HEK293T (cell line): ENCODE measurements at regions not wholly inside any gene's neighbourhood (a gene's known extent, or its start where the extent isn't known, plus 50 kb on each side); places are given as distances from the start of the nearest gene placed in this dataset.

Source experiments
- CTCF ChIA-PET: fragments of 350-600 bp; formaldehyde crosslinking; extraction: SDS; loops from one replicate; lab custom pipeline; 2021; ENCODE audit warnings: antibody characterized with exemption, inconsistent platforms; lab: Yijun Ruan, JAX
- POLR2A ChIA-PET: fragments of 350-600 bp; formaldehyde crosslinking; extraction: SDS; loops from one replicate; lab custom pipeline; 2020; ENCODE audit warnings: antibody characterized with exemption, inconsistent platforms; lab: Yijun Ruan, JAX
- DNase-seq: peaks from one replicate; pipeline ENCODE4 v3.0.0; 2012; ENCODE audit warnings: mixed read lengths; ENCODE audit errors: extremely low spot score
- ARNT ChIP-seq: fragments of 450-650 bp; IDR thresholded peaks from 2 replicates; pipeline ENCODE4 v1.6.1; 2017; ENCODE audit warnings: mild to moderate bottlenecking
- BHLHE40 ChIP-seq: fragments of 450-650 bp; IDR thresholded peaks from 2 replicates; pipeline ENCODE4 v1.6.1; 2016; ENCODE audit warnings: mild to moderate bottlenecking, moderate library complexity, borderline replicate concordance
- CTBP1 ChIP-seq: fragments of 450-650 bp; IDR thresholded peaks from 2 replicates; pipeline ENCODE4 v1.6.1; 2016; ENCODE audit warnings: borderline replicate concordance
- ELF4 ChIP-seq: fragments of 450-650 bp; IDR thresholded peaks from 2 replicates; pipeline ENCODE4 v1.6.1; 2017; ENCODE audit warnings: antibody characterized with exemption
- FOXA1 ChIP-seq: fragments of 450-650 bp; IDR thresholded peaks from 2 replicates; pipeline ENCODE4 v1.6.1; 2016; ENCODE audit warnings: mild to moderate bottlenecking
- FOXK2 ChIP-seq: fragments of 450-650 bp; IDR thresholded peaks from 2 replicates; pipeline ENCODE4 v1.6.1; 2016; ENCODE audit warnings: mild to moderate bottlenecking
- FOXM1 ChIP-seq: fragments of 450-650 bp; IDR thresholded peaks from 2 replicates; pipeline ENCODE4 v1.6.1; 2017; ENCODE audit warnings: mild to moderate bottlenecking, borderline replicate concordance
- HDGF ChIP-seq: fragments of 450-650 bp; IDR thresholded peaks from 2 replicates; pipeline ENCODE4 v1.6.1; 2017; ENCODE audit warnings: antibody characterized with exemption, borderline replicate concordance
- L3MBTL2 ChIP-seq: fragments of 450-650 bp; conservative IDR thresholded peaks from 2 replicates; pipeline ENCODE4 v1.6.1; 2016; ENCODE audit warnings: mild to moderate bottlenecking
- LEF1 ChIP-seq: fragments of 450-650 bp; IDR thresholded peaks from 2 replicates; pipeline ENCODE4 v1.6.1; 2017; ENCODE audit warnings: mild to moderate bottlenecking, borderline replicate concordance
- NFRKB ChIP-seq: fragments of 450-650 bp; IDR thresholded peaks from 2 replicates; pipeline ENCODE4 v1.6.1; 2016; ENCODE audit warnings: mild to moderate bottlenecking, moderate library complexity
- PKNOX1 ChIP-seq: fragments of 450-650 bp; IDR thresholded peaks from 2 replicates; pipeline ENCODE4 v1.6.1; 2016
- SP1 ChIP-seq: fragments of 450-650 bp; IDR thresholded peaks from 2 replicates; pipeline ENCODE4 v1.6.1; 2017
- SUZ12 ChIP-seq: fragments of 450-650 bp; IDR thresholded peaks from 2 replicates; pipeline ENCODE4 v1.6.1; 2016; ENCODE audit warnings: mild to moderate bottlenecking
- TARDBP ChIP-seq: fragments of 450-650 bp; IDR thresholded peaks from 2 replicates; pipeline ENCODE4 v1.6.1; 2016
- ZNF384 ChIP-seq: fragments of 450-650 bp; IDR thresholded peaks from 2 replicates; pipeline ENCODE4 v1.6.1; 2016

DNA sequence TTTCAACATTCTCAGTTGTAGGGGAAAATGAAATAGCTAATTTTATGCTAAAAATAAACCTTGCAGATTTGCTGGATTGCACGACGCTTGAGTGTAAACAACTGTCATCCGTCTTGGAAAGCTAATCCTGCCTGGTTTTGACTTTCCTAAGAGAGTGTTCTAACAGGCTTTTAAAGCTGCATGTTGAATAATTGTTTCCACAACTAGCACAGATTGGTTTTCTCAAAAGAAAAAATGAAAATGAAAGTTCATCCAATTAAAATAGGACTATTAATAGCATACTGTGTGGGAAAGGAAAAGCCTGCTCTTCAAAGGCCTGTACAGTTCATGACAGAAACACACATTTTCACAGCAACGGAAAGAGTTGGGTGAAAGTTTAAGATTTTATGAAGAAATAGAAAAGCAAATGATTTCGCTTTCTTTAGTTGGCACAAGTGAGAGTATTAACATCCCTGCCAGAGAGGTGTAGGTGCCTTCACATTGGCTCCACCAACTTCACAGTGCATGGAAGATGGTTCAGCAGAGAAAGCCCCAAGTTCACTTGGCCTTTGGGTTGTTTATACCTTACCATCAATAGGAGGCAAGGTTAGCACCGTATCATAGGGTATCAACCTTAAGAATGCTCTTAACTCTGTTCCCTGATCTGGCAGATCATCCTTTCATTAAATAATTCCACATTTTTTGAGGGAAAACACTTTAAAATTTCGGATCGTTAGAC, 140.0 kb upstream of the GUCY1A1 start:
- CTCF ChIA-PET: interaction anchor here (0.5 to 1.5 kb wide), 2 partner anchors 260 to 262 kb away, joined by 3 read pairs; no protein-coding TSS in a partner anchor
- DNase-seq: no peak
- TF ChIP-seq ARNT: no peak
- TF ChIP-seq L3MBTL2: no peak
- no peak for TF ChIP-seq SP1
- TF ChIP-seq SUZ12: no peak
- TF ChIP-seq FOXK2: no peak
- no peak for TF ChIP-seq CTBP1
- no peak for TF ChIP-seq FOXA1
- TF ChIP-seq ZNF384: no peak
- TF ChIP-seq LEF1: no peak
- TF ChIP-seq HDGF: no peak
- TF ChIP-seq TARDBP: no peak
- no peak for TF ChIP-seq BHLHE40
- no peak for TF ChIP-seq NFRKB
- TF ChIP-seq ELF4: no peak
- no peak for TF ChIP-seq PKNOX1
- no peak for TF ChIP-seq FOXM1
- POLR2A ChIA-PET: no interaction called here

GRCh38 chr4:155524926-155525455, 141.7 kb upstream of the GUCY1A1 start:
- CTCF ChIA-PET: interaction anchor here (0.6 kb wide), 1 partner anchor 15 kb away, joined by 3 read pairs; no protein-coding TSS in a partner anchor
- TF ChIP-seq ARNT (no peak), NFRKB (no peak), PKNOX1 (no peak), SP1 (no peak), ZNF384 (no peak), L3MBTL2 (no peak)
- no peak for DNase-seq
- POLR2A ChIA-PET: no interaction called here

GRCh38 chr4:155523358-155523757, 143.3 kb upstream of the GUCY1A1 start:
- no peak for TF ChIP-seq ARNT
- no peak for TF ChIP-seq FOXA1
- TF ChIP-seq TARDBP: no peak
- no peak for TF ChIP-seq LEF1
- no peak for TF ChIP-seq NFRKB
- no peak for TF ChIP-seq SP1
- no peak for TF ChIP-seq SUZ12
- no peak for TF ChIP-seq FOXM1
- no peak for TF ChIP-seq PKNOX1
- no peak for TF ChIP-seq ZNF384
- no peak for TF ChIP-seq ELF4
- no peak for TF ChIP-seq CTBP1
- TF ChIP-seq L3MBTL2: no peak
- no peak for TF ChIP-seq HDGF
- TF ChIP-seq FOXK2: no peak
- TF ChIP-seq BHLHE40: no peak
- ChIA-PET CTCF (interaction anchor here (0.6 kb wide), 1 partner anchor 235 kb away, joined by 3 read pairs; the partner anchor contains the start of gene GUCY1B1), POLR2A (no interaction called here)
- DNase-seq: no peak

GRCh38 chr4:155522201-155522600, 144.4 kb upstream of the GUCY1A1 start:
- no peak for DNase-seq
- CTCF ChIA-PET: interaction anchor here (1.0 kb wide), 2 partner anchors 16 to 26 kb away, joined by 4 read pairs; no protein-coding TSS in a partner anchor
- TF ChIP-seq CTBP1 (no peak), TARDBP (no peak), HDGF (no peak), NFRKB (no peak), ZNF384 (no peak), L3MBTL2 (no peak), LEF1 (no peak), FOXM1 (no peak)
- POLR2A ChIA-PET: no interaction called here

GRCh38 chr4:155521382-155521781, 144.6 kb upstream of the MAP9 start:
- POLR2A ChIA-PET: interaction anchor here (1.1 kb wide), 1 partner anchor 146 kb away, joined by 3 read pairs; no protein-coding TSS in a partner anchor
- CTCF ChIA-PET: interaction anchor here (1.0 kb wide), 1 partner anchor 16 kb away, joined by 4 read pairs; no protein-coding TSS in a partner anchor
- DNase-seq: no peak
- TF ChIP-seq CTBP1: no peak
- TF ChIP-seq TARDBP: no peak
- no peak for TF ChIP-seq FOXM1
- TF ChIP-seq L3MBTL2: no peak
- no peak for TF ChIP-seq SUZ12
- TF ChIP-seq ELF4: no peak
- no peak for TF ChIP-seq PKNOX1
- TF ChIP-seq NFRKB: no peak
- TF ChIP-seq LEF1: no peak
- no peak for TF ChIP-seq FOXA1
- no peak for TF ChIP-seq ARNT
- no peak for TF ChIP-seq HDGF
- no peak for TF ChIP-seq BHLHE40
- no peak for TF ChIP-seq ZNF384
- no peak for TF ChIP-seq SP1
- TF ChIP-seq FOXK2: no peak
